Activated CD8-positive, alpha-beta memory T cell treated with anti-CD3 and anti-CD28 coated beads for 24 hours (primary cell): ENCODE measurements at regions not wholly inside any gene's neighbourhood (a gene's known extent, or its start where the extent isn't known, plus 50 kb on each side); places are given as distances from the start of the nearest gene placed in this dataset.
"Not testable (repeated sequence)": the region's sequence is repeated elsewhere in the genome, so short reads cannot be mapped to it uniquely, and the experiment has no call there.

Source experiments
- DNase-seq: peaks from one replicate; pipeline ENCODE4 v3.0.0-alpha.2; 2020

DNA sequence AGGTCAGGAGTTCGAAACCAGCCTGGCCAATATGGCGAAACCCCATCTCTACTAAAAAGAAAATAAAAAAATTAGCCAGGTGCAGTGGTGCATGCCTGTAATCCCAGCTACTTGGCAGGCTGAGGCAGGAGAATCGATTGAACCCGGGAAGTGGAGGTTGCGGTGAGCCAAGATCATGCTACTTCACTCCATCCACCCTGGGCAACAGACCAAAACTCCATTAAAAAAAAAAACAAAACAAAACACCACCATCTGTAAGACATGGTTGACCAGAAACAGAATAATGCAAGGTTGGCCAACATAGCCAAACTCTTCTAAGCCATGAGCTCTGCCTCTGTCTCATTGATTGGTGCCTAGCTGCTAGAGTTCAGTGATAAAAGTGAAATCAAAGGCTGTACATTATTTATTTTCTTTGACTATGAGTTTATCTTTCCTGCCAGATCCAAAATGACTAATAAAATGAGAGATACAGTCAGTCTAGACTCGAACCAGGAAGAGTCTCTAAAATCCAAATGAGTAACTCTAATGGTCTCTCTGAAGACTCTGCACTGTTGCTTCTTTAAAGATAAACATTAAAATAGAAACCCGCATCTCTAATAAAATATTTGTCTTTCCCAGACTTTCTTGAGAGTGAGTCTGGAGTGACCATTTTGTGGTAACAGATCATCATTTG, 404.7 kb downstream of the DAD1 start:
- no peak for DNase-seq

GRCh38 chr14:22180045-22180444, 409.0 kb downstream of the DAD1 start:
- no peak for DNase-seq

- no peak for DNase-seq
These were observed 409.8 kb downstream of the DAD1 start for GRCh38 chr14:22179190-22179589.

DNA sequence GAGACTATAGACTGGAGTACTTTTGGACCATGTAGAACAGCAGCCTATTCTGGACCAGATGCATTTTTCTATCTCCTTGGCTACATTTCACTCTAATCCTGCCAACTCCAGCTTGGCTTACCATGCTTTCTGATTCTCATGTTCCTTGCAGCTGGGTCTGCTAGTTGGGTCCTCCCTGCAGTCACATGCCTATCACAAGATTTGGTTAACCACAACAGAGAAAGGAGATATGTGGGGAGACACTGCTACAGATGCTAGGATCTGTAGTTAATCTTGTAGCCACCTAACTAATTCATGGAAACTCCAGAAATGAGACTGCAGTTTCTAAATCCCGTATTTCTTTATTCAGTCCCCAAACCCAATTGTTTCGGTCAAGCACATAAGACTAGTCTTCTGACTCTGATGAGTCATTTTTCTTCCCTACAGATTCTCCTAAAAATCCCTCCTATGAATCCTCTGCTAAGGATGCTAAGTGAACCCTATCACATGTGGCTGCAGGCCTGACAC, 410.6 kb downstream of the DAD1 start:
- DNase-seq: no peak

DNA sequence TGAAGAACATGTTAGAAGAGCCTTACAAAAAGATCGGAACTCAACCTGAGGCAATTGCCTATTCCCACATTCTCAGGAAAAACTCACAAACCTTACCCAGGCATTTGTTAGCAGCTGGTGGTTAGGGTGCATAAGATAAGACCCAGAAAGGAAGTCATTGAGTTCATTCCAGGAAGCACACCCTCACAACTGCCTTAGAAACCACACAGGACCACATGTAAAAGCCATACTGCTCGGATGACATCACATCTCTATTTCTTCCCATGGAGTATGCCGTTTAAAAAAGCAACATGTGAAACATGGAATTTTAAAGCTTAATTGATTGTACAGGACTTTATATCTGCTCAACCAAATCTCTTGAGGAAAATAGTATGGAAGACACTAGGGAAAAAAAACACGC, 411.2 kb downstream of the DAD1 start:
- no peak for DNase-seq

DNA sequence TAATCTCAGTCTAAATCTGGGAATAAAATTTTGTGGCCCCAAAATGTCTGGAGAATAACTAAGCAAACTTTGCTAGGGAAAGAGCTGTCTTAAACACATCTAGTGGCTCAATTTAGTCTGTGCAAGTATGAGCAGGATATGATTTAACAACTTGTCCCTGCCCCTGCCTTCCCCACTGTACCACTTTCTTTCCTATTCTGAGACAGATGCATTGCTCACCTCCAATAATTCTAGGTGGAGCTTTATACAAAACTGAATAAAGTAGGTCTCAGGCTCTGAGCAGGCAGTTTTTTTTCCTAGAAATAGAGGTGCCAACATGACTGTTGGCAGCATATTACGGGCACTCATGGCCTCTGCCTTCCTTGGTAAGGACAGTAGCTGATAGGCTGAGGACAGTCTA, 412.1 kb downstream of the DAD1 start:
- DNase-seq: no peak

- DNase-seq: not testable (repeated sequence)
These were observed 413.8 kb downstream of the DAD1 start for GRCh38 chr14:22175278-22175558.

- DNase-seq: no peak
These were observed 414.4 kb downstream of the DAD1 start for GRCh38 chr14:22174412-22175277.

GRCh38 chr14:22168092-22168955, 420.7 kb downstream of the DAD1 start:
- DNase-seq: no peak

DNA sequence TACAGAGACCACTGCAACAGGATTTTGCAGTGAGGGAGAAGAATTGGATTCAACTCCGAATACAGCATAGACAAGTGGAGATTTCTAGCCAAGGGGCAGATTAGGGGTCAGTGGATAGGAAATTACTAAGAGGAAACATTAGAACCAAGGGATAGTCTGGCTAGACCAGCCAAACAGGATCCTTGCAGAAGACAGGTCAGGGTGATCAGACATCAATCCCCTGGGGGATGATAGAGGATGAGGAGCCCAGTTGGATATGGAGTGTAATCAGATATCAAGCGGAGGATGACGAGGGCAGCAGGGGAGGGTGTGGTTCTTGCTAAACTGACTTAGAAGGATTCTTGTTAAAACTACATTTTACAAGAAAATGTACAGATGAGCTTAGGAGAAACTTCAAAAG, 424.4 kb downstream of the DAD1 start:
- DNase-seq: no peak

- no peak for DNase-seq
These were observed 426.0 kb downstream of the DAD1 start for GRCh38 chr14:22163051-22163450.

DNA sequence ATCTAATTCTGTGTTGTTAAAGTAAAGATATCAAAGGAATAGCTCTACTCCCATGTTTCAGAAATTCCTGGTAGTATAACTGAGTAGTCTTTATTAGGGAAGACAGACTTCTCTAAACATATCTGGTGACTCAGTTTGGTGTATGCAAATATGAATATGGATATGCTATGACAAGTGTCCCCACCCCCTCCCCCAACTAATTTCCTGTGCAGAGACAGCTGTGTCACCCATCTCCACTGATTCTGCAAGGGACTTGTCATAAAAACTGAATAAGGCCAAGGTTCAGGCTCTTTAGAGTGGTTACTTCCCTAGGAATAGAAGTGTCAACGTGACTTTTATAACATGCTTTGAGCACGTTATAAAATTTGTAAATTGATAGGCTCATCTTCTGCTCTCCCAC, 429.1 kb downstream of the DAD1 start:
- no peak for DNase-seq

DNA sequence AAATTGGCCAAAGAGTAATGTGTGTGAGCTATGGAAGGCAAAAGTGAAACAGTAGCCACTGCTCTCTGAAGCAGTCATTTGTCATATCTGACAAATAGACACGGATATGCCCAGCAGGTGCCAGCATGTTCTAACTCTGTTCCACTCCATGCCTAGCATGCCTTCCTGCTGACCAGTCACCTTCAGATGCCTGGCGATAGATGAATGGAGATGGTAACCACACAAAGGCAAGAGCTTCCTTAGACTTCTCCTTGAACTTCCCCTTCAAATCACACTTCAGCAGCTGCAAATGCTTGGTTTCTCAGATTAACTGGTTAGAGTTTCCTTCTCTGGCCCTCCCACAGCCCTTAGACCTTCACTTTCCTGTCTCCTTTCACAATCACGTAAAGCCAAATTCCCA, 429.9 kb downstream of the DAD1 start:
- DNase-seq: no peak

- no peak for DNase-seq
These were observed 430.5 kb downstream of the DAD1 start for GRCh38 chr14:22158560-22158959.

GRCh38 chr14:22155571-22155970, 433.5 kb downstream of the DAD1 start:
- DNase-seq: no peak

- no peak for DNase-seq
These were observed 436.1 kb downstream of the DAD1 start for GRCh38 chr14:22152903-22153302.

GRCh38 chr14:22152161-22152870, 436.7 kb downstream of the DAD1 start:
- DNase-seq: no peak

DNA sequence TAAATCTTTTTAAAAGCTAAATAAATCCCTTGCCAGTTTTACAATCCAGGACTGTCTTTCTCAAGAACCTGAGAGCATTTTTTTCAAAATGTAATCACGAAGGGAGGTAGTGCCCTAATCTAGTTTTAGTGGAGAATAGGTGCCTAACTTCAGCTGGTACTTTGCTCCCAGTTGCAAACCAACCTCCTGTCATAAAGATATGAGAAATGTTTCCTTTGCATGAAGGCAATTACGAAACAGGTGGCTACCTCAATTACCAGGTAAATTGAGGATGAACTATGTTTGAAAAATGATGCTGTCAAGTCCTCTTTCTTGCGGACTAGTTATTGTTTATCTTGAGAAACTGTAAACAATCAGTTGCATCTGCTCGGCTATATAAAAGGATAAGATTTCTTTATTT, 437.9 kb downstream of the DAD1 start:
- no peak for DNase-seq

GRCh38 chr14:22149058-22149457, 440.0 kb downstream of the DAD1 start:
- no peak for DNase-seq

DNA sequence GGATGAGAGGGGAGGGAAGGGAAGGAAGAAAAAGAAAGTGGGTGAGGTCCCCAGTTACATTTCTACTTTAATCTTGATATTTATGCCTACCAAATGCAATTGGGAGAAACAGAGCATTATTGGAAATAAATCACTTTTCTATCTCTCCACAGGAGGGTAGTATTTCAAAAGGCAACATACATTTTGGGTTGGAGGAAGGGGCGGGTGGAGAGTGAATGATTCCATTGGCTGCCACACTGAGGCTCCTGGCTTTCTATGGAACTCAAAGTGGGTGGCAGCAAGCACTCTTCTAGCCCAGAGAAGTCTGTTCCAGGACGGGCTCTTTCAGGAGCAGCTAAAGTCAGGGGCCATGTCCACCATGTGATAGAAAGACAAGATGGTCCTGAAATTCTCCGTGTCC, 441.3 kb downstream of the DAD1 start:
- DNase-seq: no peak

GRCh38 chr14:22143363-22143762, 445.7 kb downstream of the DAD1 start:
- DNase-seq: no peak

DNA sequence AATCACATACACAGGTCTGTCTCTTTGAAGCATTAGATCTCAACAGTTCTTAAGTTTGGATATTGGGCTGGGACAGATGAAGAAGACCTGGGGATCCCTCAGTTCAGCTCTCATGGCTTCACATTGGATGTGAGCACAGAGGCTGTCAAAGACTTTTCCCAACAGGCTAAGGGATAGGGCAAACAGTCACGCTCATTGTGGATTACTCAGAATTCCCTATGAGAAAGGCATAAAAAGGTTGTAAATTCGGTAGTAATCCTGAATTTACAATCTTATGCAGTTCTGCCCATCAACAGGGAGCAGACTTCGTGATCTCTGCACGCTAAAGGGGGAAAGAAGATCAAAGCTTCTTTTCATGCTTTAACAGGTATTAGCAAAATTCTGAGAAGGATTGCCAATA, 448.4 kb downstream of the DAD1 start:
- DNase-seq: no peak
